Occipital lobe (tissue), 1 donor: ENCODE measurements at regions not wholly inside any gene's neighbourhood (a gene's known extent, or its start where the extent isn't known, plus 50 kb on each side); places are given as distances from the start of the nearest gene placed in this dataset.
"Not testable (repeated sequence)": the region's sequence is repeated elsewhere in the genome, so short reads cannot be mapped to it uniquely, and the experiment has no call there.

Source experiments
- DNase-seq: peaks from one replicate; lab custom pipeline; 2025; lab: John Stamatoyannopoulos, UW

- no peak for DNase-seq
Measured at GRCh38 chr15:62407216-62407615, 242.1 kb upstream of the C2CD4B start.

GRCh38 chr15:62407962-62408361, 242.9 kb upstream of the C2CD4B start:
- no peak for DNase-seq

GRCh38 chr15:62409466-62409865, 244.4 kb upstream of the C2CD4B start:
- DNase-seq, result no peak

- no peak for DNase-seq
Measured at GRCh38 chr15:62412686-62413085, 247.6 kb upstream of the C2CD4B start.

- DNase-seq, result no peak
Measured at GRCh38 chr15:62413153-62413552, 248.1 kb upstream of the C2CD4B start.

GRCh38 chr15:62413786-62414185, 248.7 kb upstream of the C2CD4B start:
- no peak for DNase-seq

- no peak for DNase-seq
Measured at GRCh38 chr15:62415498-62415897, 250.4 kb upstream of the C2CD4B start.

GRCh38 chr15:62416526-62416925, 251.4 kb upstream of the C2CD4B start:
- no peak for DNase-seq

GRCh38 chr15:62417439-62417838, 252.4 kb upstream of the C2CD4B start:
- DNase-seq, result no peak

- not testable (repeated sequence) for DNase-seq
Measured at GRCh38 chr15:62418496-62418895, 253.4 kb upstream of the C2CD4B start.

- no peak for DNase-seq
Measured at GRCh38 chr15:62419192-62419591, 254.1 kb upstream of the C2CD4B start.

GRCh38 chr15:62420371-62420770, 255.3 kb upstream of the C2CD4B start:
- not testable (repeated sequence) for DNase-seq

- no peak for DNase-seq
Measured at GRCh38 chr15:62421289-62421688, 256.2 kb upstream of the C2CD4B start.

GRCh38 chr15:62426387-62426956, 261.4 kb upstream of the C2CD4B start:
- DNase-seq, result no peak

- no peak for DNase-seq
Measured at GRCh38 chr15:62428259-62428658, 263.2 kb upstream of the C2CD4B start.

- DNase-seq, result no peak
Measured at GRCh38 chr15:62428851-62429598, 263.9 kb upstream of the C2CD4B start.

- DNase-seq, result no peak
Measured at GRCh38 chr15:62430056-62430455, 265.0 kb upstream of the C2CD4B start.

- DNase-seq, result no peak
Measured at GRCh38 chr15:62430552-62430951, 265.5 kb upstream of the C2CD4B start.

- DNase-seq, result no peak
Measured at GRCh38 chr15:62431008-62431797, 266.1 kb upstream of the C2CD4B start.

GRCh38 chr15:62431817-62432216, 266.7 kb upstream of the C2CD4B start:
- DNase-seq, result no peak

- no peak for DNase-seq
Measured at GRCh38 chr15:62432702-62433398, 267.8 kb upstream of the C2CD4B start.

- no peak for DNase-seq
Measured at GRCh38 chr15:62436235-62436634, 271.1 kb upstream of the C2CD4B start.
